ENCODE measurements at regions not wholly inside any gene's neighbourhood (a gene's known extent, or its start where the extent isn't known, plus 50 kb on each side); places are given as distances from the start of the nearest gene placed in this dataset.

GRCh38 chr3:17810759-17811158, 68.3 kb upstream of the TBC1D5 start:
- no peak for DNase-seq (ENCODE audit: low read depth in 2 of 2, low spot score in 1 of 2)

- no peak for DNase-seq (ENCODE audit: low read depth in 2 of 2, low spot score in 1 of 2)
These were observed 66.6 kb upstream of the TBC1D5 start for GRCh38 chr3:17808994-17809393.

GRCh38 chr3:17806876-17807275, 64.4 kb upstream of the TBC1D5 start:
- DNase-seq (ENCODE audit: low read depth in 2 of 2, low spot score in 1 of 2), result no peak

GRCh38 chr3:17806201-17806600, 63.8 kb upstream of the TBC1D5 start:
- DNase-seq (ENCODE audit: low read depth in 2 of 2, low spot score in 1 of 2), result no peak

GRCh38 chr3:17805461-17805940, 63.1 kb upstream of the TBC1D5 start:
- DNase-seq (ENCODE audit: low read depth in 2 of 2, low spot score in 1 of 2), result no peak

GRCh38 chr3:17802950-17803349, 60.5 kb upstream of the TBC1D5 start:
- DNase-seq (ENCODE audit: low read depth in 2 of 2, low spot score in 1 of 2), result no peak

- DNase-seq (ENCODE audit: low read depth in 2 of 2, low spot score in 1 of 2), result no peak
These were observed 58.7 kb upstream of the TBC1D5 start for GRCh38 chr3:17801131-17801530.

- DNase-seq (ENCODE audit: low read depth in 2 of 2, low spot score in 1 of 2), result no peak
These were observed 57.8 kb upstream of the TBC1D5 start for GRCh38 chr3:17800232-17800631.

GRCh38 chr3:17799312-17799711, 56.9 kb upstream of the TBC1D5 start:
- no peak for DNase-seq (ENCODE audit: low read depth in 2 of 2, low spot score in 1 of 2)

GRCh38 chr3:17798000-17798399, 55.6 kb upstream of the TBC1D5 start:
- no peak for DNase-seq (ENCODE audit: low read depth in 2 of 2, low spot score in 1 of 2)

- no peak for DNase-seq (ENCODE audit: low read depth in 2 of 2, low spot score in 1 of 2)
These were observed 53.3 kb upstream of the TBC1D5 start for GRCh38 chr3:17795711-17796110.

GRCh38 chr3:17795280-17795679, 52.8 kb upstream of the TBC1D5 start:
- no peak for DNase-seq (ENCODE audit: low read depth in 2 of 2, low spot score in 1 of 2)

GRCh38 chr3:17793542-17794195, 51.2 kb upstream of the TBC1D5 start:
- no peak for DNase-seq (ENCODE audit: low read depth in 2 of 2, low spot score in 1 of 2)

Data from stimulated activated CD8-positive, alpha-beta memory T cell treated with anti-CD3 and anti-CD28 coated beads, Interleukin-4, amount 100 ng/mL, for 4 hours (primary cell).